ENCODE measurements at regions not wholly inside any gene's neighbourhood (a gene's known extent, or its start where the extent isn't known, plus 50 kb on each side); places are given as distances from the start of the nearest gene placed in this dataset.

GRCh38 chr1:14106679-14107313 lies 406.8 kb downstream of the PRDM2 start:
- DNase-seq = no peak

DNA sequence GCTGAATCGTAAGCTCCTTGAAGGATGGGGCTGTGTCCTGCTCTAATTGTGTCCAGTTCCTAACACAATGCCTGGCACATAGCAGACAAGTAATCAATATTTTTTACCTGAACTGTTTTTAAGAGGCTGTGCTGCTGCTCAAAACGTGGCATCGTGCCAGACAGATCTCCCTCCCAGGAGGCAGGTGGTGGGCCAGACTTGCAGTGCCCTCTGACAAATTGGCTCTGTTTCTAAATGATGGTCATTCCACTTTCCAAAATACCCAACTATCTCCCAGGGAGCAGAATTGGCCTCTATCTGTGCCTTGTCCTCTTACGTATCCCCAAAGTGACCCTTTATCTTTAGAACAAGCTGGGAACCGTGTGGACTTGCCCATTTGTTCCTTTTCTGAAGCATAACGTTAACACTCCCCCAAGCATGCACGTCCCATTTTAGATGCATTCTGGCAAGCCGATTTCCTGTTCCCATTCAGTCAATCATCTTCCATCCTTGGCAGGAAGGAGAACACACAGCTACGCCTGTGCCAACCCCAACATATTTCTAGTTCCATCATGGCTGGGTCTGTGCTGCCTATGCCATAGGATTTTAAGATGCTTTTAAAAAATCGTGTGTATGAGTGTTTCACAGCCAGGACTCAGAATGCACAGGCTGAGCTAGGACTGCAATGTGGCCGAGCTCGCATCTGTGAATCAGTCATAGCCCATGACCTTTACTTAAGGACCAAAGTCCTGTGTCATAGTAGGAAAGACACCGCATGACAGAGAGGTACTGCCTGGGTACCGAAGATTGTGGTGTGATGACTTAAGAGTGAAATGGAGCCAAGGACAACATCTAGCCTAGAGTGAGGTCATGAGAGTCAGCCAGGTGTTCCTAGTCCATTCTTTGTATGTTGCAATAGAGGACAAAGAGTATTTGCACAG lies 408.6 kb downstream of the PRDM2 start:
- no peak for DNase-seq

DNA sequence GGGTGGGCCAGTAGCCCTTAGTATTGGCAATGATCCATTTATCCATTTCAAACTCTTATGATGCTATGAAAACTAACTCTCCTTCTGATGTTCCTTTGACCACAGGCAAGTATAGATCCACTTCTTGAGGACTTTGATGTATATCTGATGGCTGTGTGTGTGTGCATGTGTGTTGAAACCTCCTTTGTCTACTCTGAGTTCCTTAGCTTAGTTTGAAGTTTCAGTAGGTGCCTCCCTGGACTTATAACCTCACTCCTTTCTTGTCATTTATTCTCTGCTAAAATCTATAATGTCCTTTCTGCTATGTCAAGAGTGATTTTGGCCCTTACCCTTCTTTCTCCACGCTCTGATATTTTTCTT lies 409.3 kb downstream of the PRDM2 start:
- no peak for DNase-seq

DNA sequence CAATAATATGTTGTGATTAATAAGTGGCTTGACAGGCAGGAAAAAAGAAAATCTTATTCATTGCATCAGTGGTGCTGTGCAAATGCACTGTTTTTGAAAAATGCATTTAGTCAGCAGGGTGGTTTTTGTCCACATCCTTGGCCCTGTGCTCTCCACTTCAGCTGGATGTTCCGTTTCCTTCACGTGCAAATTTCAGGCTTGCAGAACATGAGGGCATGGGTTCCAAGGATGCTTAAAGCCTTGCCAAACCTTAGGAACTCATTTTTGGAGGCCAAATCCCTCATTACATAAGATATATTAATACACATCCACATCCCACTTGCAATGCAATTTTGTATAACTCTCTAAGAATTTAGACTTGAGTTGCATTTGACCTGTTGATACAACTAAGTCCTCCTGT lies 410.1 kb downstream of the PRDM2 start:
- DNase-seq = no peak

DNA sequence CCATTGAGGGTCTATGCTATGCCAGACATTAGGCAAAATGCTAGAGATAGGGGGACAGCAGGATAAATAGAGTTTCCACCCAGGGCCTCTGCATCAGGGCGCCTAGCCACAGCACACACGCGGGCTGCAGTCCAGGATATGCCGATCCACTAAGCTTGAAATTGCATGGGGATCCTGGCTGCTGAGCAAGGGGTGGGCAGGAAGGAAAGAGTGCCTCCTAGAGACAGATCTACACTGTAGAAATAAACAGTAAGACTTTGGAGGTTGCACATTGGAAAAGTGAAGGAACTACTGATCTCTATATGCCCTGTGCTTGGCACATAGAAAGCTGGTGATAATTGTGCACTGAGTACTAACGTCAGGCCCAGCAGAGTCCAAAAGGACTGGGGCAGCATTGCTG lies 411.1 kb downstream of the PRDM2 start:
- no peak for DNase-seq

DNA sequence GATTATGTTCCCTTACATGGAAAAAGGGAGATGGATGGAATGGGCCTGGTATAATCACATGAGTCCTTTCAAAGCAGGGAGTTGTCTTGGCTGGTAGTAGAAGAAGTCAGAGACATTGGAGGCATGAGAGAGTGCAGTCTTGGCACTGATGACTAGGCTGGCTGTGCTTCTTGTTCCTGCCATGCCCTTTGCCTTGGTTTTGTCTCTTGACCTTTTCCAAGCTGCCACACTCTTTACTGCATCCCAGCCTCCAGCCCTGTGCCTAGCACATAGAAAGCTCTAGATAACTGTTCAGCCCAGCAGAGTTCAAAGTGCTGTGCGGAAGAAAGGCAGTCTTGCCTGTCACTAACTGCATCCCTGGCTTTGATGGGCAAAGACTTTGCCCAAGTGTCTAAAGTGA lies 412.6 kb downstream of the PRDM2 start:
- DNase-seq = no peak

DNA sequence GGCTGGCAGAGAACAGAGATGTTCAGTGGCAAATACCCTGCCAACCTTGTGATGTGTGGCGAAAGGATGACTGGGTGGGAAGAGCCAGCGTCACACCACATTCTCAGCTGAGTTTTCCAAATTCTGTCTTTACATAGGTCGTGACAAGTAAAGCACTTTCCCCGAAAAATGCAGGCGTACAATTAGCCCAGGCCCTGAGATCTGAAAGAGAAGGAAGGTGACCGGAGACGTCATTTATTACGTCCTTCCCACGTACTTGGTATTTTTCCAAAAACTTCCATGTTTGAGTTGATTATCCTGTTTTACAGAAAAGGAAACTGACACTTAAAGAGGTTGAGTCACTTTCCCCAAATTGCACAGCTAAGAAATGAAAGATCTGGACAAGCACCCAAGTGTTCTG lies 413.3 kb downstream of the PRDM2 start:
- DNase-seq = no peak

DNA sequence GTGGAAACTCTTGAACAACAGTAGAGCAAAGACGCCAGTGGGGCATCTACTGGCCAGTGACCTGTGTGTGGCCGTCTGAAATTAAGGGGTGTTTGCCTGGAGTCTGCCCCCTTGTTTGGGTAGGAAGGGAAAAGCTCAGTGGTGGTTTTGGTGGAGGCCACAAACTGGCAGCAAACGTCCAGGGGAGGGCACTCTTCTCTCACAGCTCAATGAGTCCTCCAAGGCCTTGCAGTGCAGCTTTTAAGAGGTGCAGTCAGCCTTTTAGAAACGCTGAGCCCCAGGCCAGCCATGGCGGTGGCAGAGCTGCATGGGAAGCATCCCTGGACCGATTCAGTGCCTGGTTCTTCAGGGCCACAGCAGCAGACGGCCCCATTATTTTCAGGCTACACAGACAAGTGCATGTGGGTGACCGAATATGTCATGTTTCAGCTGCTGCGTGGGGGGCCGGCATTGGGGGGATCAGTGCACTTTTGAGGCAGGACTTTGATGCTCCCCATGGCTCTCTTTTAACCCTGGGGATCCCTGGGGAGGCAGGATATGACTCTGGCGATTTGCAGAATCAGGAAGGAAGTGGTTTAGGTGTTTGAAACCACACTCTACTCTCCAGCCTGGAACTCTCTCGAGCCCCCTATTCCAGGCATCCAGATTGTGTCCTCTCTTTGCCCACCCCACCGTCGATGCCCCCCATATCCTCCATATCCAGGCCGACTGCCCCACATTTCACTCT lies 414.0 kb downstream of the PRDM2 start:
- no peak for DNase-seq

DNA sequence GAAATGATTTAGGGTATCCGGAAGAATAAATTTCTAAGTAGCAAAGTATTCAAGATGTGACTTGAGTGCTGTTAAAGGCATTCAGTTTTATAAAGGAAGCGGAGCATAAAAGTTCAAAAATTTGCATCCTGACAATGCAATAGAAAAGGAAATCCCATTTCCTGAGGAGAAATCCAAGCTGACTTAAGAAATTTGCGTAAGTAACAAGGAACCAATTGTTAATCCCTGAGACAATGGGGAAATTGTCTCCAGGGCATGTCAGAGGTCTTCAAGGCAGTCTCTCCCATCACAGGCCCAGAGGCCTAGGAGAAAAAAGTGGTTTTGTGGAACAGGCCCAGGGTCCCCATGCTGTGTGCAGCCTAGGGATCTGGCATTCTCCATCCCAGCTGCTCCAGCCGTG lies 416.0 kb downstream of the PRDM2 start:
- DNase-seq = no peak

DNA sequence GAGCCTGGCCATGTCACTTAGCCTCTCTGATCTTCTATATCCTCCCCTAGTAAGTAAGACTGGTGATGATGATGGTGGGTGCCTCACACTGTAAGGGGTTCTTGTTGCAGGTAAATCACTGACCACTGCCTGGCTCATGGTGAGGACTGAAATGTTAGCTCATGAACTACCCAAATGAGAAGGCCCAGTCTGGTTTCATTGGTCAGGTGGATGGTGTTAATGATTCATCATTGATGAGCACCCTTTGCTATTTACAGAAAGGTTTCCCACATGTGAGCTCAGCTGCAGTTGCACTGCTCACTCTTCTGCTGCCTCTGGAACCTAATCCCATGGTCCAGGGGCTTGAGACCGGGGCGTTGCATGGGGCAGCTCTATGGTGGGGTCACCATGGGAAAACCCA lies 417.7 kb downstream of the PRDM2 start:
- DNase-seq = no peak

DNA sequence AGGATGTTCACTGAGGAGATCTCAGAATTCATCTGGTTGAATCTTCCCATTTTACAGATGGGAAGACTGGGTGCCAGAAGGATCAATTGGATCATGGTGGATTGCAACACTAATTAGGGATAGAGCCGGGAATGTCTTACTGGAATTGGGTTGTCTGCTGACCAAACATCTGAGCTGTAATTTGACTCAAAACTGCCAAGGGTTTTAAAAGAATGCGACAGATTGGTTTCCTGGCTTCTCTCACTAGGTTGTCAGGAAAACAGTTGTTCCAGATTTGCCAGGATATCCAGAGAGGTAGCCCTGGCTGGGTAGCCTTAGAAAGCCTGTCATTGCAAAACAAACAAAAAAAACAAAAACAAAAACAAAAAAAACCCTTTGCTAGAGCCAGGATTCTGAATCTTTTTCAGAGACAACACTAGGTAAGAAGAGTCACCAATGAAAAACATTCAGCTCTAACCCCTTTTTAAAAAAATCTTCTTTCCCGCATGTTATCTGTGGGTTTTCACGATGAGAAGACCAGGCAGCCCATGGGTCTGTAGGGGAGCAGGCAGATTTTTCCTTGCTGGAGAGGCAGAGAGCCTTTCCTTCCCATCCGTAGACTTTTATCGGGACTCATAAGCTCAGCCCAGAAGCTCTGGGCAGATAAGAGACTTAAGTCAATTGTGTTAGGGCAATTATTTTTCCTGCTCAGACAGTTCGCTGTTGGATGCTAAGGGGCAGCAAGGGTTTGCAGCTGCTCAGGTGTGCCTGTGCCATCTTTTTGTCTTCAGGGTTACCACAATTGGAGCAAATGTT lies 418.9 kb downstream of the PRDM2 start:
- no peak for DNase-seq

DNA sequence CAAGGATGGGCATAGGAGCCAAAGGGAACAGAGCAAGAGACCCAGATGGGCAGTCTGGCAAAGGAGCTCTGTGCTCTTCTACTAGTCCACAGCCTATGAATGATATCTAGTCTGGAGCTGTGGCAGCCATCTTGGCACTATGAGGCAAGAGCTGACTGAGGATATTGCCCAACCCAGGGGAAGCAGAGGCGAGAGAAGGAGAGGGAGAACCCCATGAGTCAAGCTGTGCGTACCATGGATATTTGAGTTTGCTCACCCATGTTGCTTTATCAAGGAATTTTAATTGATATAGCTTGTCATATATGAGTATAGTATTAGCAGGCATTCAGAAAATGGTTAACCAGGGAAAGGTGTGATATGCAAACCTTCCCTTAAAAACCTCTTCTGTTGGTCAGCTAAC lies 420.9 kb downstream of the PRDM2 start:
- no peak for DNase-seq

- DNase-seq = no peak
These were observed 428.1 kb downstream of the PRDM2 start for GRCh38 chr1:14128096-14128495.

- DNase-seq = no peak
These were observed 429.0 kb downstream of the PRDM2 start for GRCh38 chr1:14129009-14129408.

- DNase-seq = no peak
These were observed 435.1 kb downstream of the PRDM2 start for GRCh38 chr1:14135070-14135469.

- no peak for DNase-seq
These were observed 436.3 kb downstream of the PRDM2 start for GRCh38 chr1:14136152-14136763.

DNA sequence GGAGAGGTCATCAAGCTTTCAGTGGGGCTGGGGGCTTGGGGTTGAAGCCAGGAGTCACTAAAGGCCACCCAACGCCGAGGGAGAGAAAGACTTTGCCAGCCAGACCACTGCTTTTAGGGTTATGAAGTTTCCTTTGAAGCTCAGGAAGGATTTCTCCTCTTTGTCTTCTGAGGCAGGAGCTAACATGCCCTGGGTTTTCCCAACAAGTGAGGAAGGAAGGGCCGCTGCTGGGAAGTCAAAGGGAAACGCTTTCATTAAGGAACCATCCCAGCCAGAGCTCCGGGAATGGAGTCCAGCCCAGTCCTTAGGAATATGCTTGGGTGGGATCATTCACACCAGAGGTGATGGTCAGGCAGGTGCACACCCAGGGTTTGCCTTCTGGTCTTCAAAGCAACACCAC lies 436.9 kb downstream of the PRDM2 start:
- DNase-seq = no peak

DNA sequence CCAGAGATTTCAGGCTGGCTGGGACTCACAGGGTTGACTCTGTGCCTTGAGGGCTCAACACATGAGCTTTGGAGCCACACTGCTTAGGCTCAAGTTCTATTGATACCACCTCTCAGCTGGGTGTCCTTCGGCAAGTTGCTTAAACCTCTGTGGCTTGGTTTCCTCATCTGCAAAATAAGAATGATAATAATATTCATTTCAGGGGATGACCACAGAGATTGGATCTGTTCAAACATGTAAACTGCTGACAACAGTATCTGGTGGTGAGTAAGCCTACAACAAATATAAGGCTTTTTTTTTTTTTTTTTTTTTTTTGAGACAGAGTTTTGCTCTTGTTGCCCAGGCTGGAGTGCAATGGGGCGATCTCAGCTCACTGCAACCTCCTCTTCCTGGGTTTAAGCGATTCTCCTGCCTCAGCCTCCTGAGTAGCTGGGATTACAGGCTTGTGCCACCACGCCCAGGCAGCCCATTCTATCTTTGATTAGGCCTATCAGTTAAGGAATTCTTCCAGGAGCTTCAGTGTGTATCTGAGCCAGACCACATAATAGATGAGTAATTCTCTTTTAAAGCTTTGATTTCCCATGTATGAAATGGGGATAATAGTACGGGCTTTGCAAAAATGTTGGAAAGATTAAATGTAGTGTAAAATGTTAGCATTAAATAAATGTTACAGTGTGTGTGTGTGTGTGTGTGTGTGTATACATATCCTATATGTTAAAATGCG lies 437.6 kb downstream of the PRDM2 start:
- DNase-seq = no peak

DNA sequence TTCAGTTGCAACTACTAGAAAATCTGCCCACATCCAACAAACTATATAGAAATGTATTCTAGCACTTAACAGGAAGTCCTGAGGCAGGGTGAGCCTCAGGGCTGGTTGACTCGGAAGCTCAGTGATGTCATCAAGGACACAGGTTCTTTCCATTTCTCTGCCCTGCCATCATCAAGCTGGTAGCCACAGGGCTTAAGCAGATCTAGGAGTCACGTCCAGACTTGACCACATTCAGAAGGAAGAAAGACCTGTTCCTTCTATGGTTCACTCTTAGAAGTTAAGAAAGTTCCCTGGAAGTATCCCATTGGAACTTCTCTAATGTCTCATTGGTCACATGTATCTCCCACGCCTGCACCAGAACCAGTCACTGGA lies 438.1 kb downstream of the PRDM2 start:
- DNase-seq = no peak

DNA sequence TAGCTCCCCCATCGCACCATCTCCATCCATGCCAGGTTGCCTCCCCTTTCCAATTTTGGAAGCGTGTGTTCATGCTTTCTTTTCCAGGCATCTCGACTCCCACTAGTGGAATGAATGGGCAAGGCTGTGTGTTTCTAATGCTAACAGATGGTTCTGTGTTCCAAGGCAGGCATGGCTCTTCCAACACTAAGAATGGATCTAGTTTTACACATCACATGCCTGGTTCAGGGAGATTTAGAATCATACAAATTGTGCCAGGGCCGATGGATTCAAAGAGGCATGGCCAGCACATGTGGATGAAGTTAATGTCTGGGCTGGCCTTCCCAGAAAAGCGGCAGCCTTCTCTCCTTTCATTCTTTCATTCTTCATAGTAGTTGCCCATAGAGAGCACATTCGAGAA lies 438.7 kb downstream of the PRDM2 start:
- no peak for DNase-seq

- no peak for DNase-seq
These were observed 440.9 kb downstream of the PRDM2 start for GRCh38 chr1:14140831-14141401.
